Adipocyte (in vitro differentiated cells): ENCODE measurements at regions not wholly inside any gene's neighbourhood (a gene's known extent, or its start where the extent isn't known, plus 50 kb on each side); places are given as distances from the start of the nearest gene placed in this dataset.

Experiments used
- DNase-seq: peaks from one replicate; pipeline ENCODE4 v3.0.0-alpha.2; 2015; ENCODE audit warnings: low read depth
- H3K27me3 ChIP-seq: replicated peaks from 2 replicates; pipeline ENCODE4 v1.7.0; 2013; ENCODE audit warnings: mild to moderate bottlenecking, low read length, moderate library complexity; ENCODE audit not compliant: control insufficient read depth, insufficient read depth
- H3K36me3 ChIP-seq: 2 replicates; pipeline ENCODE4 v1.7.0; 2013; ENCODE audit warnings: low read length, mild to moderate bottlenecking, moderate library complexity; ENCODE audit not compliant: control insufficient read depth, insufficient read depth, severe bottlenecking
- H3K4me1 ChIP-seq: 2 replicates; pipeline ENCODE4 v1.7.0; 2013; ENCODE audit warnings: mild to moderate bottlenecking, low read length, moderate library complexity; ENCODE audit not compliant: control insufficient read depth, insufficient read depth
- H3K4me3 ChIP-seq: 2 replicates; pipeline ENCODE4 v1.7.0; 2013; ENCODE audit warnings: mild to moderate bottlenecking, low read length, moderate library complexity
- H3K9ac ChIP-seq: 2 replicates; pipeline ENCODE4 v1.7.0; 2013; ENCODE audit warnings: mild to moderate bottlenecking, low read length, moderate library complexity
- H3K9me3 ChIP-seq: 2 replicates; pipeline ENCODE4 v1.7.0; 2013; ENCODE audit warnings: mild to moderate bottlenecking, low read length, moderate library complexity; ENCODE audit not compliant: control insufficient read depth

GRCh38 chr4:72971572-72971971, 97.9 kb downstream of the COX18 start:
- Histone ChIP-seq H3K9me3 (no peaks in the 10 kb centered on the region), H3K36me3 (no peaks in the 10 kb centered on the region), H3K27me3 (no peaks in the 10 kb centered on the region), H3K9ac (no peak overlapping the region), H3K4me3 (no peak overlapping the region), H3K4me1 (peaks cover 33% of the 10 kb centered on the region)
- DNase-seq = peak; percentile 60

GRCh38 chr4:72970756-72971155, 98.8 kb downstream of the COX18 start:
- DNase-seq = no peak
- H3K9ac ChIP-seq = no peak overlapping the region
- no peak overlapping the region for H3K4me3 ChIP-seq
- H3K27me3 ChIP-seq = no peaks in the 10 kb centered on the region
- peaks cover 33% of the 10 kb centered on the region for H3K4me1 ChIP-seq
- H3K36me3 ChIP-seq = no peaks in the 10 kb centered on the region
- no peaks in the 10 kb centered on the region for H3K9me3 ChIP-seq

- Histone ChIP-seq H3K9ac (no peak overlapping the region), H3K9me3 (no peaks in the 10 kb centered on the region), H3K4me3 (no peak overlapping the region), H3K27me3 (no peaks in the 10 kb centered on the region), H3K36me3 (no peaks in the 10 kb centered on the region), H3K4me1 (peaks cover 32% of the 10 kb centered on the region)
- DNase-seq = peak; percentile 68
These were observed 99.5 kb downstream of the COX18 start for GRCh38 chr4:72969976-72970375.

- Histone ChIP-seq H3K4me1 (peaks cover 26% of the 10 kb centered on the region), H3K9ac (no peak overlapping the region), H3K9me3 (peaks cover 6% of the 10 kb centered on the region), H3K27me3 (no peaks in the 10 kb centered on the region), H3K36me3 (no peaks in the 10 kb centered on the region), H3K4me3 (no peak overlapping the region)
- DNase-seq = no peak
These were observed 102.9 kb downstream of the COX18 start for GRCh38 chr4:72966652-72967051.

GRCh38 chr4:72959411-72959810, 110.1 kb downstream of the COX18 start:
- H3K4me3 ChIP-seq = no peak overlapping the region
- H3K4me1 ChIP-seq = no peaks in the 10 kb centered on the region
- no peak for DNase-seq
- H3K9me3 ChIP-seq = peaks cover 14% of the 10 kb centered on the region
- H3K36me3 ChIP-seq = no peaks in the 10 kb centered on the region
- no peaks in the 10 kb centered on the region for H3K27me3 ChIP-seq
- H3K9ac ChIP-seq = no peak overlapping the region

GRCh38 chr4:72954811-72955210, 114.7 kb downstream of the COX18 start:
- Histone ChIP-seq H3K9ac (no peak overlapping the region), H3K36me3 (no peaks in the 10 kb centered on the region), H3K27me3 (no peaks in the 10 kb centered on the region), H3K4me3 (no peak overlapping the region), H3K4me1 (no peaks in the 10 kb centered on the region), H3K9me3 (peaks cover 2% of the 10 kb centered on the region)
- DNase-seq = peak; percentile 36

- Histone ChIP-seq H3K9ac (no peak overlapping the region), H3K4me3 (no peak overlapping the region), H3K36me3 (no peaks in the 10 kb centered on the region), H3K27me3 (no peaks in the 10 kb centered on the region), H3K4me1 (no peaks in the 10 kb centered on the region), H3K9me3 (no peaks in the 10 kb centered on the region)
- DNase-seq = no peak
These were observed 115.9 kb downstream of the COX18 start for GRCh38 chr4:72953571-72953970.

- H3K9me3 ChIP-seq = no peaks in the 10 kb centered on the region
- no peaks in the 10 kb centered on the region for H3K36me3 ChIP-seq
- no peaks in the 10 kb centered on the region for H3K27me3 ChIP-seq
- DNase-seq = no peak
- no peak overlapping the region for H3K9ac ChIP-seq
- no peak overlapping the region for H3K4me3 ChIP-seq
- H3K4me1 ChIP-seq = no peaks in the 10 kb centered on the region
These were observed 117.9 kb downstream of the COX18 start for GRCh38 chr4:72951628-72952027.

- Histone ChIP-seq H3K36me3 (no peaks in the 10 kb centered on the region), H3K9ac (no peak overlapping the region), H3K4me1 (no peaks in the 10 kb centered on the region), H3K27me3 (no peaks in the 10 kb centered on the region), H3K4me3 (no peak overlapping the region), H3K9me3 (peaks cover 3% of the 10 kb centered on the region)
- no peak for DNase-seq
These were observed 118.4 kb downstream of the COX18 start for GRCh38 chr4:72951147-72951546.

- Histone ChIP-seq H3K27me3 (no peaks in the 10 kb centered on the region), H3K36me3 (no peaks in the 10 kb centered on the region), H3K4me3 (no peak overlapping the region), H3K9me3 (peaks cover 11% of the 10 kb centered on the region), H3K4me1 (no peaks in the 10 kb centered on the region), H3K9ac (no peak overlapping the region)
- no peak for DNase-seq
These were observed 121.4 kb downstream of the COX18 start for GRCh38 chr4:72948080-72948479.

GRCh38 chr4:72945719-72946336, 123.7 kb downstream of the COX18 start:
- Histone ChIP-seq H3K36me3 (no peaks in the 10 kb centered on the region), H3K9me3 (peaks cover 11% of the 10 kb centered on the region), H3K27me3 (no peaks in the 10 kb centered on the region), H3K9ac (no peak overlapping the region), H3K4me1 (no peaks in the 10 kb centered on the region), H3K4me3 (no peak overlapping the region)
- no peak for DNase-seq

- Histone ChIP-seq H3K9me3 (peaks cover 11% of the 10 kb centered on the region), H3K27me3 (no peaks in the 10 kb centered on the region), H3K4me1 (no peaks in the 10 kb centered on the region), H3K9ac (no peak overlapping the region), H3K4me3 (no peak overlapping the region), H3K36me3 (no peaks in the 10 kb centered on the region)
- no peak for DNase-seq
These were observed 127.0 kb downstream of the COX18 start for GRCh38 chr4:72942565-72942964.
